A673 (cell line): ENCODE measurements at regions not wholly inside any gene's neighbourhood (a gene's known extent, or its start where the extent isn't known, plus 50 kb on each side); places are given as distances from the start of the nearest gene placed in this dataset.

Experiments used
- CTCF ChIP-seq: fragments of 300-800, 200-600 bp; sonication (generic); conservative IDR thresholded peaks from 2 replicates; pipeline ENCODE4 v1.5.1; 2017; ENCODE audit warnings: low read depth, mild to moderate bottlenecking, antibody characterized with exemption, low read length, moderate library complexity, mixed read lengths
- EZH2 ChIP-seq: fragments of 200-600 bp; sonication (generic); IDR thresholded peaks from 2 replicates; pipeline ENCODE4 v1.6.1; 2017; ENCODE audit warnings: borderline replicate concordance, low read depth, mild to moderate bottlenecking, mixed read lengths, antibody characterized with exemption, low read length; ENCODE audit not compliant: poor library complexity, severe bottlenecking

- TF ChIP-seq CTCF = no peak
- no peak for TF ChIP-seq EZH2
Observed at GRCh38 chr3:157871838-157872460, 234.3 kb downstream of the SHOX2 start.
